Cardiac septum (tissue), 1 donor: ENCODE measurements at regions not wholly inside any gene's neighbourhood (a gene's known extent, or its start where the extent isn't known, plus 50 kb on each side); places are given as distances from the start of the nearest gene placed in this dataset.

Source experiments
- DNase-seq: peaks from one replicate; pipeline ENCODE4 v3.0.0-alpha.2; 2020; ENCODE audit warnings: low spot score
- intact Hi-C: fragments of 100-400 bp; cut with DNase I; formaldehyde crosslinking; loops from one replicate; pipeline ENCODE4 v1.14.0; 2022
- donor health status: DM: no; HTN: no; CAD: no.

DNA sequence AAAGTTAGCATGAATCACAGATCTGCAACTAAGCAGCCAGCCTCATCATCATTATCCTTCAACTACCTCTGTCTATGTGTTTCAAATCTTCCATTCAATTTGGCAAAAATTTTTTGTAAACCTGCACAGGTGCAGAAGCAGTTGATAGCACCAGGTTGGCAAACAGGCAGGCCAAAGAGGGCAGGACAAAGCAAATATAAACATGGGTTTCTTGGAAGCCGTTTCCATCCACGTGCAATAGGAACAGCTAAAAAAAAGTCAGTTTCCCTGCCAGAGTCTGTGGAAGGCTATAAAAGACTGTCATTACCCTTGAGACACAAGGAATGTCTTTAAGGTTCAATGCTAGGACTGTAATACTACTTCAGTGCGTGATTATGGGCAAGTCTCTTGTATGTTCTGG, 253.2 kb downstream of the PDHA2 start:
- intact Hi-C loops = no loop called here

DNA sequence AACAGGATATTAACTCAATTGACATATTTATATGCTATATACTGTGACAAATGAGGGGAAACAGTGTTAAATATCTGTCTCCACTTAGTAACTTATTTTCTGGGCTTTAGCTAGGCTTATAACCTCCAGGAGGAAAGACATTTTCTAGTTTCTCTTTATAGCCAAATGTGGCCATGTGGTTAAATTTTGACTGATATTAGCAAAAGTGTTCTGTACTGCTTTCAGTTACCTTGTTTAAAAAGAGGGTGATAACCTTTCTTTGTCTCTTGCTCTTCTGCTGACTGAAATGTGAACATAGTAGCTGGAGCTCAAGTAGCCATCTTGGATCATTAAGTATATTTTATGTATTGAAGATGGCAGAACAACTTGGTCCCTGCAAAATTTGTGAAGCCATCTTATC, 253.7 kb downstream of the PDHA2 start:
- DNase-seq = no peak
- intact Hi-C loops = no loop called here

More for the DNA sequence above, 253.2 kb downstream of the PDHA2 start:
- DNase-seq = no peak

DNA sequence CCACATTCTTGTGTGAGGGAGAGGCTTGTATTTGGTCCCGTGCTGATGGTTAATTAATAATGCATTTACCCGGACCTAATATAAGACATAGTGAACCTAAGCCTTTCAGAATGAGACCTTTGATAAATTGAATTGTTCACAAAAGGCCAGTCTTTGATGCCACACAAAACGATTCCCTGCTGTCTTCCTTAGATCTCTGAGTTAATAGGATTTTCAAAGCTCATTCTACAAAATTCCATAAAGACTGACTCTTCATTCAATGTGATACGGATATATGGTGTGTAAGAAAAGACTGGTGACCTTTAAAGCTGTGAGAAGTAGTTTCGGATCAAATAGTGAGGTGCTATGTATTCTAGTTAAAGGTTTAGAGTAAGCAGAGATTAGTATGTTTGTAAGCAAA, 254.3 kb downstream of the PDHA2 start:
- DNase-seq = no peak
- intact Hi-C loops = no loop called here

DNA sequence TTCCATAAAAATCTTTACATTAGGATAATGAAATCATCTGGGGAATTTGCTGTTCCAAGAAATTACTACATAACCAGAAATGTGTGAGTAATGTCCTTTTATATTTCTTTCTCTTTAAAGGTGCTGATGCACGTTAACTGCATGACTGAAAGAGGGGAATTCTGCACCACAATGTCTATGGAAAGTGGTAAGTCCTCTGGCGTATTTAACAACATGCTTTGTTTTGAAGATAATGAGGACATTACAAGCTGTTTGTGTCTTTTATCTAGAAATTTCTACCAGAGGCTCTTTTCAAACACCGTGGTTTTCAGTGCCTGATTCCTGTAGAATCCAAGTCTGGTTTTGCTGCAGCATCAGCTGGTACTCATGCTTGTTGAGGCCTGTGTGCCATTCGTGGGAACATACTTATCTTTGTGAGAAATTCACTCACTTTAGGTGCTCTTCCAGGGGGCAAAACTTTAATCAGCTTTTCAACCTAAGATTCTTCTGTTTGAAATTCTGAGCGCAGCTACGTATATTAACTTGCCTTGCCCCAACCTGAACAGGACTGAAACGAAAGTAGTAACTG, 257.2 kb downstream of the PDHA2 start:
- intact Hi-C loops = no loop called here
- DNase-seq = no peak

DNA sequence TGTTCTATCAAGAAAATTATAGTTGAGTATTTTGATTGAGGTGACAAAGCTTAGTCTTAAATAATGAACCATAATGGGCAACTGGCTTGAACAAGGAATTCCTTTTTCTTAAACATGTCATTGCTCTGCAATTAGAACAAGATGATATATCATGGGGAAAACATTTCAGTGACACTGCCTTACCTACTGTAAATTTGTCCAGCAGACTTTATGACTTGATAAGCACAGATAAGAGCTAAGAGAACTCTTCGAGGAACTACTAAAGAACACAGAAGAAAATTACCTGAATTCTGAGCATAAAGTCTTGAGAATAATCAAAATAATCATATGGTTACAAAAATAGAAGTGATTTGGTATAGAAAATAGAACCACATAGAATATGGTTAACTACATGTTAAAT, 257.8 kb downstream of the PDHA2 start:
- intact Hi-C loops = no loop called here

DNA sequence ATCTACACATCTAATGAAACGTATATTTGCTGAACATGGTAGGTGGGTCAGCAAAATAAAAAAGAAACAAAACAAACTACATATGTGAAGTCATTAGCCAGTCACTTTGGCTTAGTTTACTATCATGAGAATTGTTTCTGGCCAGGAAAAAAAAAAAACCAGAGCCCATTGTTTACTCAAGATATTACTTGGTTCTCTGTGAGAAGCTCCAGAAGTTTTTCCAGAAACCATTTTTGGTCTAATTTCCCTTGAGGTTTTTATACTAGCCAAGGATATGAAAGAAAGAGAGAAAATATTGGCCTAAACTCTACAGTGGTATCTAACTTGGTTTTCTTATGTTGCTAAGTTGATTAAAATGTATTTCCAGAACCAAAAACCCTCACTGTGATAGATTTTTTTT, 259.1 kb downstream of the PDHA2 start:
- DNase-seq = no peak
- intact Hi-C loops = no loop called here

More for the DNA sequence above, 257.8 kb downstream of the PDHA2 start:
- no peak for DNase-seq

DNA sequence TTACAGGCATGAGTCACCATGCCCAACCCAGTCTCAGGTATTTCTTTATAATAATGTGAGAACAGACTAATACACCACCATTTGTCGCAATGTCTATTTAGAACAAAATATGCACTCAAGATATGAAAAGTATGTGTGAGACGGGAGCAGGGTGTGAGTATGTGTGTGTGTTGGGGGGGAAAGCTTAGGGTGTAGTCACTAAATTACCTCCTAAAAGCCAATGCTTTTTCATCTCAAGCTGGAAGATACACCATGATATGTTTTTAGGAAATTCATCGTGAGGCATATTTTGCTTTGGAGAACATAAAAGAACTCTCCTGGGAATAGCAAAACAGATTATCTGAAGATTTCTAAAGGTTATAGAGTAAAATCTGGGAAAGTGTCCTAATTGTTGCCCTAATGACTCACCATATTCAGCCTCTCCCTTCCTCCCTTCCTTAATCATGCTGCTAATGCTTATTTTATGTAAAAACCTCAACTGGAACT, 262.7 kb downstream of the PDHA2 start:
- no peak for DNase-seq
- intact Hi-C loops = no loop called here

DNA sequence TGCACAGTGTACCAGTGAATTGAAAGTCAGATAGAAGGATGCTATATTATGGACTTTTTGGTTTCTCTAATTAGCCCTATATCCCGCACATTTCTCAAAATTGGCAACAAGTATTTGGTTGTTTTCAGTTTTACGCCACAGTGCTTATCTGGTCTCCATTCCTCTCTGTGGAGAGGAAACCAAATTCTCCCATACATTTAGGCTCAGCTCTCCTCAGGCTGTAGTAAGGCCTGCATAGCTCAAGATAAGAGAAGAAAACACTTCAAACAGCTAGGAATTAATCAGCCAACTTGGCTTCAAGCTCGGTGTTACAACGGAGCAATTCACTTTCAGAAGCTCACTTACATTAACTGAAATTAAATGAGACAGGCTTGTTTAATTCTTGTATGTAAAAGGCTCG, 263.2 kb downstream of the PDHA2 start:
- no peak for DNase-seq
- intact Hi-C loops = no loop called here

DNA sequence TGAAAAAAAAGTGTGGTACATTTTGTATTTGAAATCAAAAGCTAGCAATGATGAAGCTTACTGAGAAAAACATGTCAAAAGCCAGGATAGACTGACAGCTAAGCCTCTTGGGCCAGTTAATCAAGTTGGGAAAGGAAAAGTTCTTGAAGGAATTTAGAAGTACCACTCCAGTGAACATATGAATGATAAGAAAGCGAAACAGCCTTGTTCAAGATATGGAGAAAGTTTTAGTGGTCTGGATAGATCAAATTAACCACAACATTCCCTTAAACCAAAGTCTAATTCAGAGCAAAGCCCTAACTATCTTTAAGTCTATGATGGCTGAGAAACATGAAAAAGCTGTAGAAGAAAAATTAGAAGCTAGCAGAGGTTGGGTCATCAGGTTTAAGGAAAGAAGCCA, 268.3 kb downstream of the PDHA2 start:
- no peak for DNase-seq
- intact Hi-C loops = no loop called here

DNA sequence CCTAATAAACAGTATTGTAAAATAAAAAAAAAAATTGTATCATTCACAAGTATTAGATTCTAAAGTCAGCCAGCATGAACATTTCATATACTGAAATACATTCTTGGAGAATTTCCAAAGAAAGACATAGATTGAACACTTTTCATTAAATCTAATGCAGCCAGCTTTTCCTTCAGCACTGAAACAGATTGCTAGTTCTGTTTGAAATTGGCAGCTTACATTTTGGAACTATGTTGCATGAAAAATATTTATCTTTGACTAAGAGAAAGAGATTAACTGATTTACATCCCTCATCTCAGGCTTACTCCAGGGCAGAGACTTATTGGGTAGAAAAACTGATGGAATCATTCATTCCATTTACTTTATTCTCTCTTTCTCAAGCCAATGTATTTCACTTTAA, 272.7 kb downstream of the PDHA2 start:
- DNase-seq = no peak
- intact Hi-C loops = no loop called here

DNA sequence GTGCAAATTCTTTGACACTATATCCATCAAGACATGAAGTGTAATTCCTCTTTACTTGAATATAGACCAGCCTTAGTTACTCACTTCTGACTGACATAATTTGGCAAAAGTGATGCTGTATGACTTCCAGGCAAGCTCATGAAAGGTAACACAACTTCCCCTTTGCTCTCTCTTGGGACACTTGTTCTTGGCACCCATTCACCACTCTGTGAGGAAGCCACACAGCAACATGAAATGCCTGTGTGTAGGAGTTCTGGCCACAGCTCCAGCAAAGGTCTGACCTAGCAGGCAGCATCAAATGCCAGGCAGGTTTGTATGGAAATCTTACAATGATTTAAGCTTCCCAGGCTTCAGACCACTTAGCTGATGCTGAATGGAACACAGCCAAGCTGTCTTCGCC, 280.3 kb downstream of the PDHA2 start:
- intact Hi-C loops = no loop called here
- no peak for DNase-seq

DNA sequence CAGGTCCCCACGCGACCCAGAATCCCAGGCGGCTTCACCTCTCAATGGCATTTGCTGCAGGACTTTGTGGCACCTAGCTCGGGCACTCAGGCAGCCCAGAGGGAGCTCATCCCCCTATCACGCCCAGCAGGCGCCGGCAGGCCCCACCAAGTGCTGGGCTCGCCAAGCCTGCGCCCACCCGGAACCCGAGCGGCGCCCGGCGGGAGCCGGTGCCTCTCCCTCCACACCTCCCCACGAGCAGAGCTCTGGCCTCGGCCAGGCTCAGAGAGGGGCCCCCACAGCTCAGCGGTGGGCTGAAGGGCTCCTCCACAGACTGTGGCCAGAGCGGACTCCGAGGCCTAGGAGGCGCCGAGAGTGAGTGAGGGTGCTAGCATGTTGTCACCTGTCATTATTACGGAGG, 286.3 kb downstream of the PDHA2 start:
- DNase-seq = no peak
- intact Hi-C loops = no loop called here

DNA sequence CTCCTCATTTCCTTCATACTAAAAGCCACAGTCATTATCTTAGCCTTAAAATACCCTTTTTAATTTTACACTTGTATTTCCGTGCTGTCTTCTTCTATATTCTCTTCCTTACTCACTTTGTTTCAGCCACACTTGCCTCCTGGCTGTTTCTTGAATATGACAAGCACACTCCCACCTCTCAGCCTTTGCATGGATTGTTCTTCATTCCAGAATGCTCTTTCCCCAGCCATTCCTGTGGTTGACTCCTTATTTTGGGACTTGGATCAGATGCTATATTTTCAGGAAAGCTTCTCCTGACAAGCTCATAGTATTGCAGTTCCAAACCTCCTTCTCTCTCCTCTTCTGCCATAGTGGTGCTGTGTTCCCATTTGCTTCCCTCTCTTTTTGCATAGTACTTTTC, 291.3 kb downstream of the PDHA2 start:
- no peak for DNase-seq
- intact Hi-C loops = no loop called here

DNA sequence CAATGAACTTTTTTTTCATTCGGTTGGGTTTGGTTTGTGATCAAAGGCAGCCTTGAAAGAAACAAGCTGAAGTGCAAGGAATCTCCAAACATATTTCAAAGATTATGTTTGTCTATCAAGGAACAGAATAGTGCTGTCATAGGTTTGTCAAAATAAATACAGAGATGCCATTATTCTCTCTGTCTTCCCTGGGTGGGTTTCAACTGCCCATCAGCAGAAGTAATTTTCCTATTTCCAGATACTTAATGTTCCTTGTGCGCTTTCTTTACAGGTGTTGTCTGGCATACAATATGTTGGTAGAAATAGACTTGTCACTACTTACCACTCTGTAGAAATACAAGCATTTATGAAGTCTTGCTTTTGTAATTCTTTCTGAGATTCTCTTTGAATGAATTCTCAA, 294.9 kb downstream of the PDHA2 start:
- intact Hi-C loops = no loop called here
- DNase-seq = no peak

DNA sequence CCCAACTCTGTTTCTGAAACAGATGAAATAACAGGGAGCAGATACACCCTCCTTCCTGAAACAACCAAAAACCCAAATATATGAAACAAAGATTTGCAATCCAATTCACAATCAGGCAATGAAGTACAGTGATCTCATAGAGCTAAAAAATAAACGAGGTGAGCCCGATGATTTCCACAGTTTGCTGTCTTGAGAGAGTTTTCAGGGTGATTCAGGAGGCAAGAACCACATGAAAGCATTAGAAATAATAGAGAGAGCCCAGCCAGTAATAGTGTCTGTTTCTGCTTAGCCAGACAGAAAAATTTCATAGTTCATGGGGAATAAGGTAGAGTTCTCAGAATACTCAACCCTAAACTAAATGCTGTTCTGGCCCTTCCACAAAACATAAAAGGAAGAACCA, 296.2 kb downstream of the PDHA2 start:
- DNase-seq = no peak
- intact Hi-C loops = no loop called here

DNA sequence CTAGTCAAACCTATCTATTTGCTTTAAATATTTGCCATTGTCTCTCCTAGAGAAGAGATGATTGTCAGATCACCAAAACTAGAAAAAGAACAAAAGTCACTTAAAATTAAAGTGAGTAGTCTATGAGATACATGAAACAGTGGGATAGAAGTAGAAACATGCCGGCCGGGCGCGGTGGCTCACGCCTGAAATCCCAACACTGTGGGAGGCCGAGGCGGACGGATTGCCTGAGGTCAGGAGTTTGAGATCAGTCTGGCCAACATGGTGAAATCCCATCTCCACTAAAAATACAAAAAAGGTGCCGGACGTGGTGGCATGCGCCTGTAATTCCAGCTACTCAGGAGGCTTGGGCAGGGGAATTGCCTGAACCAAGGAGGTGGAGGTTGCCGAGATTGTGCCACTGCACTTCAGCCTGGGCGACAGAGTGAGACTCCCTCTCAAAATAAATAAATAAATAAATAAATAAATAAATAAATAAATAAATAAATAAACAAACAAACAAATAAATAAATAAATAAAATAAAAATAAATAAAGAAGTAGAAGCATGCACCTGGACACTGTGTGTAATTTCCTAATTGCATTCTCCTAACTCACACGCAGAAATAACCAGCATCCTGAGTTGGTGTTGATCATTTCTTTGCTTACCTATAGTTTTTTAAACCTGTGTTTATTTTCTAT, 299.5 kb downstream of the PDHA2 start:
- intact Hi-C loops = no loop called here
- DNase-seq = no peak

DNA sequence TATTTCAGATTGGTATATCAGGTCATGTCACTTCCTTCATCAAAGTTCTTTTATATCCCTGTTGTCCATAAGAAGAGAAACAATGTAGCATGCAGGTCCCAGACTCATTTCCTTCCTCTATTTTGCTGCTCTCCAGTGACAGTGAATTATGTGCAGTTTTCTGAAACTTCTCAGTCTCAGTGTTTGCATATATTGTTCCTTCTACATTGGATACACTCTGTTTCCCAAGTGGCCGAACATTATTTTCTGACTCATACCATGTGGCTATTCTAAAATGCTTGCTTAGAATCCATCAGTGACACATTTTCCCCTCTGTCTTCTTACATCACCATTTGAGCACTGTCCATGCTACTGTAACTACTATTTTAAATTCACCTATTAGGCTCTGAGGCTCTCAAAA, 305.7 kb downstream of the PDHA2 start:
- DNase-seq = no peak
- intact Hi-C loops = no loop called here

DNA sequence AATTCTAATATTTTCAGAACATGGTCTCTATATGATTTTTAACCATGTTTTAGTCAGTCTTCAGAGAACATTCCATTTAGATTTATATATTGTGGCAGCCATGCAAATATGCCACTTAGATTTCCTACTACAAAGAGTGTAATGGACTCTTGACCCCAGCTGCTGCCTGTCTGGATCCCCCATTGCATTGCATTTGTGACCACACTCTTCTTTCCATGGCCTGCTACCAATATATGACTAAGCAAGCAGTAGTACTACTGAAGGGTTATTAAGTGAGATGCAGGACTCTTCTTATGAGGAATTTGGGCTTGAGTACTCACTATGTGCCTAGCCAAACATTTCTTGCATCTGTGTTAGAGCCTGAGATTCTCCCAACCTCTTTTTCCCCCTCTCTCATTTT, 306.8 kb downstream of the PDHA2 start:
- no peak for DNase-seq
- intact Hi-C loops = no loop called here

DNA sequence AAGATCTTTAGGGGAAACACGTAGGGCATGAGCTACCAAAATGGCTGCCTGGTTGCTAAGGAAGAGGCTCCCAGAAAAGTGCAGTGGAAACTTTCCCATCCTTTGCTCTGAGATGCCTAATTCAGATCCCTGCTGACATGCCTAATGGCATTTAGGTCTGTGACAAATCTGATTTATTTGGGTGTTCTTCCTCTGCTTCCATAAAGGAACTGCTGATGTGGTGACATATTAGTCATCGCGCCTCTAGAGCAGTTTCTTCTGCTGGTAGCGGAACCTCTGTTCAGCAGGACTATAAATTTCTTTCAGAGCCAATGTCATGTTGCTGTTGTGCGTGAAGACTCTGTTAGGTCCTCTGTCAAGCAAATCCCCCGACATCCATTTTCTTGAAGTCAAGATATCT, 310.0 kb downstream of the PDHA2 start:
- intact Hi-C loops = no loop called here
- no peak for DNase-seq

DNA sequence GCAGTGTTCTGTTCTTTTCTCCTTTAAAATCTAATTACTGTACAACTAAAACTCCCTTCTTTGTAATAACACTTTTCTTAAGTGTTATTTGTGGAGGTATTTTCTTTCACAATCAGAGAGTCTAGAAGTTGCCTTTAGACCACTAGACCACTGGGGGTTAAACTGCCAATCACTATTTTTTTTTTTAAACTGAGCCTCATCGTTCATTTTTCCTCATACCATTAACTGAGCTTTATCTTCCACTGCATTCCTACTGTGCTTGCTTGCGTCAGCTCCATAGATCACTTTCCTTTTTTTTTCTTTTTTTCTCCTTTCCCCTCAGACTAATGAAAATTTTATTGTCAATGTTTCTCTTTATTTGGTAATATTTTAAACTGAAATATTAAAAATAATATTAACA, 310.6 kb downstream of the PDHA2 start:
- no peak for DNase-seq
- intact Hi-C loops = no loop called here

DNA sequence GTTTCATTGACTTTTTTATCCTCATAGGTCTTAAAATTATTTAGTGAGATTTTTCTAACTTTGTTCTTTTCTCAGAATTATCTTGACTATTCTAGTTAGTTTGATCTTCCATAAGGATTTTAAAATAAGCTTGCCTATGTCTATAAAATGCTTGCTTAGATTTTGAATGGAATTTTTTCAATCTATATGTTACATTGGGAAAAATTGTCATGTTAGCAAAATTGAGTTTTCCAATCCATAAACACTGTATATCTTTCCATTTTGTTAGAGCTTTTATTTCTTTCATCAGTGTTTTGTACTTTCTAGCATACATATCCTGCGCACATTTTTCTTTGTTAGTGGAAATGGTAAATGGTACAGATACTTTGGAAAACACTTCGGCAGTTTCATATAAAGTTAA, 312.9 kb downstream of the PDHA2 start:
- intact Hi-C loops = no loop called here
- no peak for DNase-seq

DNA sequence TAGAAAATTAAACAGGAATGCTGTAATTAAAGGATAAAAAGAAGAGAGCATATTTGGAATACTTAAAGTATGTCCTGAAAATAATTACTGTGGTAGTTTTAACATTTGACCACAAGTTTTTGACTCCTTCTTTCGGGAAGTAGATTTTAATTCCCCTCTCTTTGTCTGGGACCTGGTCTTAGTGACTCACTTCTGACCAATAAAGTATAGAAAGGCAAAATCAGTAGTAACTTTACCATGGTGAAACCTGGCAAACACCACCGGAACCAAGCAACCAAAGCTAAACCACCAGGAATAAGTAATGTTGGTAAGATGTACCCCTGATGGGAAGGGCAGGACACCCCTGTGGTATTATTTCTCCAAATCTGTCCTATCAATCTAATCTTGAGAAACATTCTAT, 314.8 kb downstream of the PDHA2 start:
- intact Hi-C loops = no loop called here
- no peak for DNase-seq
